DMS79 (cell line): ENCODE measurements at regions not wholly inside any gene's neighbourhood (a gene's known extent, or its start where the extent isn't known, plus 50 kb on each side); places are given as distances from the start of the nearest gene placed in this dataset.

Source experiments
- DNase-seq: peaks from one replicate; lab custom pipeline; 2025; lab: John Stamatoyannopoulos, UW

DNA sequence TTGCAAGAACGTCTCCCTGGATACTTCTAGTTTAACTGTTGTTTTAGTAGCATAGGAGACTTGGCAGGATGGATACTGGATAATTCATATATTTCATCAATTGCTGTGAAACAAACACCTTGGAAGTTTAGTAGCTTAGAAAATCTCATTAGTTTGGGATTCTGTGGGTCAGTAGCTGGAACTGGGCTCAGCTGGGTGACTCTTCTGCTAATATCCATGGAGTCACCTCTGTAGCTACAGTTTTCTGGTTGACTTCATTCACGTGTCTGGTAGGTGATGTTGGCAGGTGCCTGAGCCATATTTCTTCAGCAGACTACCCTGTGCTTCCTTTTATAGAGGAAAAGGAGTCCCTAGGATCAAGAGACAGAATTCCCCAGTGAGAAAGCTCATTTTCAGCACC is 208.9 kb upstream of the PFKP start:
- no peak for DNase-seq

DNA sequence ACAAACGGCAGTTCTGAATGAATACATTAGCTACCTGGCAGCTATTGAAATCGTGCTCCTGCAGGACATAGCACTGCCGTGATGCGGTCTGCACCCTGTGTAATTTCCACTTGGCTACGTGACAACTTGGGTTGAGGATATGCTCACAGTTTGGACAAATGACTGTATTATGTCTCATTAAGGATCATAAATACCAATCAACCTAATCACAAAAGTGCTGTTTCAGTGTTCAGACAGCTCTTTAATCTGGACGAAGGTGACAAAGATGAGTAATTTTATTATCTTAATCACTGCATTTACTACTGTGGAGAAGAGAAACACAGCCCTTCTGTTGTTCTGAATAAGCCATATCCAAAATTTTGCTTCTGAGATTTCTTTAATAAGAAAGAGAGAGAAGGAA is 210.8 kb upstream of the PFKP start:
- no peak for DNase-seq

DNA sequence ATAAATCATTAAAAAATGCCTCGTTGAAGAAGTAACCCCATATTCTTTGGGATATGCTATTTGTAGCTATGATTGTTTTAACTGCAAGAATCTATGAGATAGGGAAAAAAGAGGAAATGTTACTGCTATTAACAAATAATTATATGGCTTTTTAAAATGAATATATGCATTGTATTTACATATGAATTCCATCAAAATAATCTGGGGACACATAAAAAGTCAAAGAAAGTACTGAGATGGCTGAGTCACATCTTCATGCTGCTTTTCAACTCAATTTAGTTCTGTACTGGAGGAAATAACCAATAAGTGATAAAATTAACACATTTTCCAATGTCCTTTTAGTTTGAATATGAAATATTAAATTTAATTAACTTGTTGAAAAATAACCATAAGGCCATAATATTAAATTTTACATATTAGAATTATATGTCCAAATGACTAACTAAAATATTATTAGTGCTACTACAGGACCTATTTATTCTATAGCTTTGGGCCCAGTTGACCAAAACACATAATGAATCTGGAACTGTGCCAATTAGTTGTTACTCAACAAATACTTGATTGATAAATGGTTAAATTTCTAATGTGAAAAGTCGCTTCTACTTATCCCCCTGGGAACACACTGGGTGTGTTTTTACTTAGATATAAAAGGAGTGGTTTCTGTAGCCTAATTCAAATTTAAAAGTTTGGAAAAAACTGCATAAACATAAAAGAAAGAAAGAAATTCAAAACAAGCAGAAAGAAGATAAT is 214.6 kb upstream of the PFKP start:
- DNase-seq: no peak

DNA sequence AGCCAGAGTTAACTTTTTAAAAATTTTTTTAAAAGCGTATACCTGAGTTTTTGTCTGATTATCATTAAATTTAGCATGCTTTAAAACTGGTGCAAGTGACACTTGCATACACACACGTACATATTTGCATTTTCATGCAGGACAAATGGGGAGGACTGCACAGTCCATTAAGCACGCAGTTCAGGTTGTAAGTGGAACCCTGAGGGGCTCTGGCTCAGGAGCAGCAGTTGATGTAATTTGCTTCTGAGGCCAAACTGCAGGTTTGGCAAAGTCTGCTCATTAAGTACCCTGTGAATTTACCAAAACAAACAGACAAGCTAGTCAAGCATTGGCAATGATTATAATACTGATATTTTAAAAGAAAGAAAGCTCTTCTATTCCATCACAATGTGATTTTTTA is 215.8 kb upstream of the PFKP start:
- no peak for DNase-seq

DNA sequence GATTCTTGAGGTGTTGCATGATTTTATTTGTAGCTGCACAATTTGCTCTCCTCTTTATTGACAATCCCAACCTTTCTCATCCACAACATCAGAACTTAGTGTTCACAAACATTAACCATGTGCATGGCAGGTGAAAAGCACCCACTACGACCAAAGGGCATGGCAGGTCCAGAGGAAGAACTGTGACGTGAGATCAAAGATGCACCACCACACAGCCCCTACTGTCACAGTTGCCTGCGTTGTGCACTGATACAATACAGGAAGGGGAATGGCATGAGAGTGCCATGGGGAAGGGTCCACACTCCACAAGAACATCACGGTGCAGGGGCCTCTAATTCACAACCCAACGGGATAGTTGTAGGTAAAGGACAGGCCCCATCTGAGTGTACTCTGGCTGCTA is 217.1 kb upstream of the PFKP start:
- DNase-seq: no peak

DNA sequence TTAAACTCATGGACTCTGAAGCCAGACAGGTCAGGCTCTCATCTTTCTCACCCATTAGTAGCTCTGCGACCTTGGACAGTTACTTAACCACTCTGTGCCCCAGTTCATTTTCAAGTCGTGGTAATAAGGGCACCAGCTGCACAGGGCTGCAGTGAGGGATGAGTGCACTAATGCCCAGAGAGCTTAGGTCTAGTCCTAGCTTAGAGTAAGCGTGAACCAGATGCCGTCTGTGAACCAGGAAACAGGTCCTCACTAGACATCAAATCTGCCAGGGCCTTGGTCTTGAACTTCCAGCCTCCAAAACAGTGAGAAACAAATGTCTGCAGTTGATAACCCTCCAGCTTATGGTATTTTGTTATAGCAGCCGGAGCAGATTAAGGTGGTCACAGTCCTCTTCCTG is 222.4 kb upstream of the PFKP start:
- no peak for DNase-seq

DNA sequence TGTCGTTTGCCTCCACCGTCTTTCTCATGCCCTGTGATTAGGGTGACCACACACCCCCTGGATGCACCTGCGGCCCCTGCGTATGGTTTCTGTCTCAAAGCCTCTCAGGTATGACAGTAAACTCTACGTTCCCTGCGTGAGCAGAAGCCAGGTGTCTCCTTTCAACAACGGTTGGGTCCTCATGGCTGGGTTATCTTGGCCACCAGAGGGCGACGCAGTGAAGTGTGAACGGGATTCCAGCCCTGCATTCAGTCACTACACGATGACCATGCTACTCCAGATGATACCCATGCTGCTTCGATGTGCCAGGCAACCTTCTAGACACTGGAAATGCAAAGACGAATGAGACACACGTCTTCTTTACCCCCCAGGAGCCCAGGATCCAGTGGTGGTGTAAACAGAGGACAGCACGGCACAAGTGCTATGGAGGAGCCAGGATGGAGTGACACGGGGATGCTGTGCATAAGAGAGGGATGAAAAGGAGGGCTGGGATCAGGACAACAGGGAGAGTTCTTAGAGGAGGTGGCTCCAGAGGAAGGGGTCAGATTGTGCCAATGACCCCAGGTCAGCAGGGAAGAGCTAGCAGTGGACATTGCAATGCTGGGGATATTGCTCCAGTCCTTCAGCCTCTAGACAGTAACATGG is 228.1 kb upstream of the PFKP start:
- DNase-seq: no peak

DNA sequence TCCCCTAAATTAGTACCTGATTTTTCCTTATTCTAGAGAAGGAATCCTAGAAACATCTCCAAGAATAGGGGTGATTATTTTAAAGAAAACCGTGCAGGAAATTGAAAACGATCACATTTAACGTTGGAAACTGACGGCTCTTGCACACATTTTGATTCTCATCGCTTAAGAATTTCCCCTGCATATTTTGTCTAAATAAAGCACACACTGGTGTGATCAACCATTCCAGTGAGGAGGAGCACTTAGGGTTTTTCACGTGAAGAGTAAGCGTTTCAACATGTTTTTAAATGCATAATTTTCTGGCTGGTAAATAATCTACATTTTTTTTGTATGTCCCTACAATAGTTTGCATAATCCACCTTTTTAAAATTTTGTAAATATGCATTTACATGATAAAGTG is 229.7 kb upstream of the PFKP start:
- no peak for DNase-seq

DNA sequence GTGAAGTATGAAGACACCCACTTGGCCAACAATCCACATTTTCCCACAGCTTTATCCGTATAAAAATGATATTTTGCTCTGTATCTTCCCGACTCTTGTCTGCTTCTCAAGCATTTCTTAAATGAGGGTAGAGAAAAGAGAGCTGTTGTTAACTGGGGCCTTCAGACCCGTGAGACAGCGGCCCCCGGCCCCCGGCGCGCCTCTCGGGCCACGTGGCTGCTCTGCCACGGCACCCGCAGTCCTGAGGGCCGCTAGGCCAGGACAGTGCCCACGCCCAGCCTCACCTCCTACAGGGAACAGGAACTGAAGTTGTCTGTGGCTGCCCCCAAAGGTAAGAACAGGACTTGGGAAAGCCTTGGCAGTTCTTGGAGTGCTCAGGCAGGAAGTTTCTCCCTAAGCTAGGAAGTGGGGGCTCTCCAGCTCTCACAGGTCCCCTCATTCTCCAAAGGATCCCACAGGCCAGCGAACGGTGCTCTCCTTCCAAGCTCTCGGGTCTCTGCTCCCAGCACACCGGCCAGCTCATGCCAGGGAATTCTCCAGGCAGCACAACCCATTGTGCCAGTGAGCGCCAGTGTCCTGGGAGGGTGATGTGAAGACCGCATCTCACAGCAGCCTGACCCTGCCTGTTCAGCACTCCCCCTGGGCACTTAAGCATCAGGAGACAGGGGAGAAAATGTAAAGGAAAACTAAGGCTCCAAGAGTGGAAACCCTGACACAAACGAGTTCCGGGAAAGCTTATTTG is 230.3 kb upstream of the PFKP start:
- no peak for DNase-seq

DNA sequence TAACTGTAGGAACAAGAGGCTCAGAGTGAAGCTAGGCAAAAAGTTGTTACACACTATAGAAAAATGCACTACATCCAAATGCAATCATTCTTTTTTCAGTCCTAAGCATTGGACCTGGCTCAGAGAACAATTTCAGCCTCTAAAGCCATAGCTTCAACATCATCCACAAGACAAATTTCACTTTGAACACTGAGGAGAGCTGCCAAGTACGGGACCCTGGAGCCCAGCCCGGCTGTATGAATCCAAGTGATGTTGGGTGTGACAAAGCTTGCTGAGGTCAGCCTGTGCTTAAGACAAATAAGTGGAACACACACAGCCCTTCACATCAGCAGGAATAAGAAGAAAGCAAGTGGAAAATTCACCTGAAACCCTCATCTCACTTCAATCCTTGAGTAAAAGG is 233.1 kb upstream of the PFKP start:
- DNase-seq: no peak

DNA sequence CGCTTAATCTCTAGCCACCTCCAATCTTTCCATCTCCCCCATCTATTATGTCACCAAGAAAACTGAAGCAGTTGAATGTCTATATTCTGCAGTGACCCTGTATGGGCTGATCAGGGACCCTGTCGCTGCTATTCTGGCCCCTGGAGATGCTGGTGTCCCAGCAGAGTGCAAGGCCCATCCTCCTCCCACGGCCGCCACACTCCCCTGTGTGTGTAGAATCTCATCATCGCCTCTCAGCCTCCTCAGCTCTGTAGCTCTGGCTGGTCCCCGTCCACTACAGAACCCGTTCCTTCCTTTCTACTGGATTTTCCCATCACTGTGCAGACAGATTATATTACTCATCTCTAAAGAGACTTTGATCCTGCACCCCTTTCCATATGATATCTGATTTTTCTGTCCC is 235.8 kb upstream of the PFKP start:
- DNase-seq: no peak

DNA sequence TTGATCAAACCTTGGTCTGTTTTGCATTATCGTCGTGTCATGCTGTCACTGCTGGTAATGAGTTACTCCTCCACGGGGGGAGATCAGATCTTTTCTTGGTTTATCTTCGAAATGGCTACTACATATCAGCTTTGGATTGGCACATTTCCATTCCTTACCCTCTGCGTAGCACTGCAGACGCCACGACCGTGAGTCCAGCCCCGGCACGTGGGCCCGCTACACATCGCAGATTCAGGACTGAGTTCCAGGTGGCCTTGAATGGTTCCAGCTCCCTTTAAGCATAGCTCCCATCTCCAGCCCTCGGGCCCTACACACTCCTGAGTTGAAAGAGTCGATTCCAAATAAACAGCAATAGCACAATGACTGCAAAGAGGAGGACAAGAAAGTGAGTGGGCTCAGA is 238.6 kb upstream of the PFKP start:
- DNase-seq: no peak

DNA sequence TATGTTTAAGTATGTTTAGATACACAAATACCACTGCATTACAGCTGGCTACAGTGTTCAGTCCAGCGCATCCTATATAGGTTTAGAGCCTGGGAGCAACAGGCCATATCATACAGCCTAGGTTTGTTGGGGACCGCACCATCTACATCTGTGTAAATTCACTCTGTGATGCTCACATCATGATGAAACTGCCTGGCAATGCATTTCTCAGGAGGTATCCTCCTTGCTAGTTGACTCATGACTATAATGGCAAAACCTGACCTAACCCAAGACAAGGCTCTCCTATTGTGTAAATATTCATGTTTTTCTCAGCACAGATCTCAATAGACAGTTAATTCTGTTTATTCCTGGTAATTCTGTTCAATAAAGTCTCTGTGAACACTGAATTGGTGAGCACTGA is 240.7 kb upstream of the PFKP start:
- no peak for DNase-seq

DNA sequence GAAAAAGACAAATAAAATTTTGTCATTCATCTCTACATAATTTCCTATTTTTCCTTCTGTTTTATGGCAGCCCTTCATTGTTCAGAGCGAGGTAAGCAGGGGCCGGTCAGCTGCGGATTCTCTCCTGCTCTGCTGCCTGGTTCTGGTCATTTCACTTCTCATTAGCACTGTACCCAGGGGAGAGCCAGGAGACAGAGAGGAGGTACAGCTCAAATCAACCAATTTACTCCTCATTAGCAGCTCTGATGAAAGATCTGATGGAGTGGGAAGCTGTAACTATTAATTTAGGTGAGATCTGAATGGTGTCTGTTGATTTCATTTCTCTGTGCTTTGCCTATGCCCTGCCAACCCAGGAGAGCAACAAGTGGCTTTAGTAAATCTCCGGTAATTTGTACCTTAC is 241.5 kb upstream of the PFKP start:
- DNase-seq: no peak

DNA sequence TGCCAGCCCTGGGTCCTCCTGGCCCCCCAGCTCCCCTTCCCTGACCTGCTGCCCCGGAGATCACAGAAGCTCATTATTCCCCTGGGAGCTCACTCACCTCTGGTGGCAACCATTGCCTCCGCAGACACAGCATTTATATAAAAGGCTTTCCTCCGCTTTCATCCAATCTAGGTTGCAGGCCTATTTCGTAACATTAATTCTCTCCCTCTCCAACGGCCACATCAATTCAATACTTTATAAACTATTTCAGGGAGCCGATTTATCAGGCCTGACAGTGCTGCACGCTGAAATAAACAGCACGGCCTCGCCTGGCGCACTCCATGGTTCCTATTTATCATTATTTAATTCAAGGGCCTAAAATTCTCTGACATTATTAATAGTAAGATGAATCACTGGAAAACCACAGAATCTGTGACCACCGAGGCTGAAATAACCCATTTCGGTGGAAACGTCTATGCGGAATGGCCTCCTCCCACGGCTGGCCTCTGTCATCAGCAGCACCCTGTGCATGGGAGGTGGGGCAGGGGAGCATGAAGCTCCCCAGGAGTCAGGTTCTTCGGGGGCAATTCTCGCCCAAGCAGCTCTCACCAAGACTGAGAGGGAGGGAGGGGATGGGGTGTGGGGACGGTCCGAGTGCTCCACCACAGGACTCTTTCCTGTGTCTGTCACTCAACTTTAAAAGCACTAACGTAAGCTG is 249.3 kb upstream of the PFKP start:
- DNase-seq: no peak

DNA sequence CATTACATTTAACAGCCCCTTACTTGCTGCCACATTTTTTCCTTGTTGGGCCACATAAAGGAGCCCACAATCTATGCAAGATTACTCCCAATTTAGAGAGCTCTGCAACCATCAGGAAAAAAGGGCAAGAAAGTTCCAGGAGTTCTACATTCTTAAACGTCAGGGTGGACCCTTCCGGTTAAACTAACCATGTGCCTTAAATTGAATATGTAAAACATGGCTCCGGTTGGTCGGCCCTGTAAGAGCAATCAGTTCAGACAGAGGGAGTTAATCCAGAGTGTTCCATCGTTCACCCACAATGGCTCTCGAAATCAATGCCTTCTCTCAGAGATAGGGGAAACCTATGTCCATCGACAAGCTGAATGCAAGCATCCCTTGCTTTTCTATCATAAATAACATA is 253.7 kb upstream of the PFKP start:
- DNase-seq: no peak

DNA sequence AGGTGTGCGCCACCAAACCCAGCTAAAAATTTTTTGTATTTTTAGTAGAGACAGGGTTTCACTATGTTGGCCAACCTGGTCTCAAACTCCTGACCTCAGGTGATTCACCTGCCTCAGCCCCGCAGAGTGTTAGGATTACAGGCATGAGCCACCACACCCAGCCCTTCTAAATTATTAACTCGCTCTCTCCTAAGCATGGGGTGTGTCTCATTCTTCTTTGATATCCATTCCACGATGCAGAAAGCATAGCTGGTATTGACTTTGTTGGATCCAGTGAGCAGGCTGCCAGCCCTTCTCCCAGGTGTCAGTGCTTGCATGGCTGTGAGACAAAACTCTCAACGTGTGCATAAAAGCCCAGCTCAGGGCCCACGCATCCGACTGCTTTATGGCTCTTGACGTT is 254.1 kb upstream of the PFKP start:
- no peak for DNase-seq

DNA sequence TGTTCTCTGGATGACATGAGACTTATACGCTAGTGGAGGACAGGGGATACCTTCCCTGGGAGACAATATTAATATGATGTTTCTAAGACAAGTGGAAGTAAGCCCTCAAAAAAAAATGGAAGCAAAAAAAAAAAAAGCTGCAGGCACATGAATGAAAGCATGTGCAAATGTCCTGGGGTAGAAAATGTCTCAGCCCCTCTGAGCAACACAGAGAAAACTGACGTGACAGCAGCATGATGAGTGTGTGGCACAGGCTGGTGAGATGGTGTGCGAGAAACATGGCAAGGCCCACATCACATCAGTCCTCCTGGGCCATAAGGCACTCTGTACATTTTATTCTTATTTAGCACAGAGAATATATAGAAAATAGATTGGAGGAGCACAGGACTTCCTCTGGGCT is 254.7 kb upstream of the PFKP start:
- no peak for DNase-seq

DNA sequence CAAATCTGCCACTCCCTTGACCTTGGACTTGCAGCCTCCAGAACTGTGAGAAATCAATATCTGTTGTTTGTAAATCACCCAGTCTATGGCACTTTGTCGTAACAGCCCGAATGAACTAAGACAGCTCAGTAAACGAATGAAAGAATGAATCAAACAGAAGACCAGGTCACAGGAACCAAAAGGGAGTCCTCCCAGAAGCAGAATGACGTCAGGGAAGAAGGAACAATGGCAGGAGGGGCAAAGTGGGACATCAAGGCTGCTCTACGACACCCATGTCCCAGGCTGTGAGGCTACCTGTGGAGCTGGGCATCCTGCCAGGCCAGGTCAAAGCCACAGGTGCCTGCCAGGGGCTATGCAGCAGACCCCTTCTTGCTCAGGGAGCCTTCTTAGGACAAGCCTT is 267.2 kb upstream of the PFKP start:
- no peak for DNase-seq

DNA sequence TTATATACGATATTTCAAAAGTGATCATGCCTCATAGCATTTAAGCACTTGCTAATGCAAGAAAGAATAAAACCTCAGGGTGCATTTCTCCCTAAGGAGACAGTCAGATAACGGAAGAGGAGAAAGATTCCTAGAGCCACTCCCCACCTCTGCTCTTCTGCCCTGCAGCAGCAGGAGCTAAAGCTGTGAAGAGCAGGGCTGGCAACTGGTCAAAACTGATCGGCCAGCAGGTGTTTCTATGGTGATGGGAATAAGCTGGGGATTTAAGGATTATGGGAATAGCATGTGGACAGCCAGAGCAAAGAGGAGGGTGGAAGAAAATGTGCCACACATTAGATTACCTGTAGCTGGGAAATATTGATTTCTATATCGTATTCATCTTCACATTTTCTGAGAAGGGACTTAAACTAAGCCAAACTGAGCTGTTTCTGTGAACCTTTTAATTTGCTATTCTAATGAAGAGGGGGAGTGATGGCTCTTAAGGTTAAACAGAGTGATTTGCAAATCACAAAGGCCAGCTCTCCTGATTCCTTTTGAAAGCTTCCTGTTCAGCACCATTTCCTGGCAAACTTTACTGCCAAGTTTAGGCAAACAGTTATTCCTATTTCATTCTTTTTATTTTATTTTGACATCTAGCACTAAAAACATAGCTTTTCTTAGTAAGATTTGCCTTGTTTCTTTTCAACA is 268.9 kb upstream of the PFKP start:
- no peak for DNase-seq

DNA sequence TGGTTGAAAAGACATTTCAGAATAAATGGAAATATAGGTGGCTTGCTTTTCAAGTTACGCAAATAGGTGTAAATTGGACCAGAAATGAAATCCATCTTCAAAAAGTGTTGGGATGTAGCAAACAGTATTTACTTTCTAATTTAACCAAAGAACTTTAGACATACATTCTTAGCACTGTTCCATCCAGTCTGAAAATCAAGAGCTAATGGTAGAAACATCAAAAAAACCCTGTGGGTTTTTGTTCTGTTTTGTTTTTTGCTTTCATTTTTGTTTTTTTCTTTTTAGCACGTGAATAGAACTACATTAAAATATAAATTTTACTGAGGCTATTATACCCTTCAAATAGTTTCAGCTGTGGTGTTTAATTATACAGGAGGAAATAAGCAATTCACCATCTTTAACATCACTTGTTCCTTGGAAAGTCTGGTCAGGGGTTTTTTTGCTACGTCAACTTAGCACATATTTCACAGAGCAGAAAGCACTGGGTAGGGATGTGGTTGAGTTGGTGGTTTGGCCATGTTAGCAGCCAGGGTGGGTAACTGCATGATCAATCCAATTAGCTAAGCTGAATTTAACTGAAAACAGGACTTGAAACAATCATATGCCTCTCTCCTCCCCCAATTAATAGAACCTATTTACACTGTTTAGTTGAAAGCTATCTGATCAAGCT is 275.4 kb upstream of the PFKP start:
- no peak for DNase-seq
